GM21528 (cell line): ENCODE measurements at regions not wholly inside any gene's neighbourhood (a gene's known extent, or its start where the extent isn't known, plus 50 kb on each side); places are given as distances from the start of the nearest gene placed in this dataset.

ENCODE experiments used
- ATAC-seq: cut with Tn5 transposase; IDR thresholded peaks from one replicate; pipeline ENCODE4 v1.9.1; 2021; ENCODE audit warnings: mild to moderate bottlenecking, moderate library complexity; ENCODE audit not compliant: unreplicated experiment, low FRiP score

- no peak for ATAC-seq
Measured at GRCh38 chr9:88751781-88752180, 216.8 kb downstream of the NXNL2 start.

- ATAC-seq = no peak
Measured at GRCh38 chr9:88753691-88754367, 218.9 kb downstream of the NXNL2 start.

- ATAC-seq = no peak
Measured at GRCh38 chr9:88754452-88754851, 219.5 kb downstream of the NXNL2 start.

GRCh38 chr9:88754886-88755285, 219.9 kb downstream of the NXNL2 start:
- ATAC-seq = no peak

GRCh38 chr9:88757406-88758010, 222.5 kb downstream of the NXNL2 start:
- ATAC-seq = no peak

GRCh38 chr9:88759364-88759763, 224.4 kb downstream of the NXNL2 start:
- ATAC-seq = no peak

GRCh38 chr9:88766778-88767503, 224.3 kb upstream of the S1PR3 start:
- ATAC-seq = no peak

GRCh38 chr9:88767504-88767790, 223.8 kb upstream of the S1PR3 start:
- no peak for ATAC-seq

GRCh38 chr9:88772575-88772974, 218.7 kb upstream of the S1PR3 start:
- ATAC-seq = no peak

GRCh38 chr9:88773126-88773525, 218.1 kb upstream of the S1PR3 start:
- no peak for ATAC-seq

GRCh38 chr9:88773627-88774244, 217.5 kb upstream of the S1PR3 start:
- no peak for ATAC-seq

GRCh38 chr9:88775037-88775471, 216.2 kb upstream of the S1PR3 start:
- ATAC-seq = no peak

GRCh38 chr9:88775559-88775958, 215.7 kb upstream of the S1PR3 start:
- no peak for ATAC-seq

GRCh38 chr9:88775966-88776365, 215.3 kb upstream of the S1PR3 start:
- ATAC-seq = no peak

- ATAC-seq = no peak
Measured at GRCh38 chr9:88776717-88777497, 214.4 kb upstream of the S1PR3 start.

- ATAC-seq = no peak
Measured at GRCh38 chr9:88777498-88778312, 213.6 kb upstream of the S1PR3 start.

- ATAC-seq = no peak
Measured at GRCh38 chr9:88781628-88782391, 209.5 kb upstream of the S1PR3 start.

GRCh38 chr9:88782931-88783710, 208.1 kb upstream of the S1PR3 start:
- ATAC-seq = no peak
